WTC11 (cell line): ENCODE measurements at regions not wholly inside any gene's neighbourhood (a gene's known extent, or its start where the extent isn't known, plus 50 kb on each side); places are given as distances from the start of the nearest gene placed in this dataset.

Source experiments
- ATAC-seq: fragments of 200-7000 bp; cut with Tn5 transposase; 2 replicates; pipeline ENCODE4 v1.10.0; 2021; ENCODE audit warnings: mild to moderate bottlenecking, moderate library complexity
- CTCF ChIA-PET: fragments of 300-600 bp; sonication (Branson Sonifier 250); formaldehyde crosslinking; loops from one replicate; lab custom pipeline; 2021; ENCODE audit warnings: antibody characterized with exemption; lab: Charles Lee
- POLR2A ChIA-PET: fragments of 350-600 bp; sonication (Branson Sonifier 250); formaldehyde crosslinking; loops from one replicate; lab custom pipeline; 2021; ENCODE audit warnings: antibody characterized with exemption; lab: Charles Lee
- DNase-seq: peaks from one replicate; pipeline ENCODE4 v3.0.0; 2021; ENCODE audit warnings: low spot score
- H3K27ac Mint-ChIP-seq: 2 replicates; pipeline ENCODE4 v1.8.0; 2021; ENCODE audit warnings: mixed read lengths
- H3K27me3 Mint-ChIP-seq: 2 replicates; pipeline ENCODE4 v1.8.0; 2021; ENCODE audit warnings: low read depth, mild to moderate bottlenecking, moderate library complexity, mixed read lengths
- H3K36me3 Mint-ChIP-seq: 2 replicates; pipeline ENCODE4 v1.8.0; 2021; ENCODE audit warnings: mixed read lengths
- H3K4me1 Mint-ChIP-seq: 2 replicates; pipeline ENCODE4 v1.8.0; 2022; ENCODE audit warnings: mixed read lengths
- H3K4me3 Mint-ChIP-seq: 2 replicates; pipeline ENCODE4 v1.8.0; 2021; ENCODE audit warnings: mild to moderate bottlenecking, moderate library complexity, mixed read lengths
- H3K9me3 Mint-ChIP-seq: 2 replicates; pipeline ENCODE4 v1.8.0; 2021; ENCODE audit warnings: mixed read lengths
- CBFB ChIP-seq: sonication (generic); formaldehyde crosslinking; IDR thresholded peaks from 2 replicates; pipeline ENCODE4 v1.8.1; 2022; ENCODE audit warnings: mild to moderate bottlenecking, low read depth, missing genetic modification reagents
- CREM ChIP-seq: sonication (generic); formaldehyde crosslinking; IDR thresholded peaks from 2 replicates; pipeline ENCODE4 v1.8.1; 2022; ENCODE audit warnings: mild to moderate bottlenecking, missing genetic modification reagents, moderate library complexity
- EMX1 ChIP-seq: fragments of 250-450 bp; sonication (Bioruptor Pico); IDR thresholded peaks from 2 replicates; pipeline ENCODE4 v1.8.0; 2021; ENCODE audit warnings: mild to moderate bottlenecking
- ESRRA ChIP-seq: sonication (generic); formaldehyde crosslinking; IDR thresholded peaks from 2 replicates; pipeline ENCODE4 v1.8.1; 2022; ENCODE audit warnings: mild to moderate bottlenecking, missing genetic modification reagents, borderline replicate concordance
- HMGA2 ChIP-seq: fragments of 250-450 bp; sonication (Bioruptor Pico); IDR thresholded peaks from 2 replicates; pipeline ENCODE4 v1.4.0; 2021; ENCODE audit warnings: mild to moderate bottlenecking, moderate library complexity
- MYBL2 ChIP-seq: sonication (generic); formaldehyde crosslinking; IDR thresholded peaks from 2 replicates; pipeline ENCODE4 v1.8.1; 2023; ENCODE audit warnings: mild to moderate bottlenecking, moderate library complexity, missing genetic modification reagents
- NFE2L1 ChIP-seq: sonication (generic); formaldehyde crosslinking; IDR thresholded peaks from 2 replicates; pipeline ENCODE4 v1.8.1; 2023; ENCODE audit warnings: missing genetic modification reagents
- NFYB ChIP-seq: sonication (generic); formaldehyde crosslinking; conservative IDR thresholded peaks from 2 replicates; pipeline ENCODE4 v1.8.0; 2022; ENCODE audit warnings: low read depth, missing genetic modification reagents
- NR2C2 ChIP-seq: sonication (generic); formaldehyde crosslinking; IDR thresholded peaks from 2 replicates; pipeline ENCODE4 v1.8.0; 2022; ENCODE audit warnings: mild to moderate bottlenecking, missing genetic modification reagents
- OVOL2 ChIP-seq: fragments of 250-450 bp; sonication (Bioruptor Pico); IDR thresholded peaks from 2 replicates; pipeline ENCODE4 v1.9.0; 2021; ENCODE audit warnings: mild to moderate bottlenecking, borderline replicate concordance
- SOX15 ChIP-seq: fragments of 250-450 bp; sonication (Bioruptor Pico); IDR thresholded peaks from 2 replicates; pipeline ENCODE4 v1.9.0; 2021; ENCODE audit warnings: mild to moderate bottlenecking
- TCF7 ChIP-seq: sonication (generic); formaldehyde crosslinking; IDR thresholded peaks from 2 replicates; pipeline ENCODE4 v1.8.0; 2022; ENCODE audit warnings: mild to moderate bottlenecking, low read depth, missing genetic modification reagents, moderate library complexity
- ZNF138 ChIP-seq: sonication (generic); formaldehyde crosslinking; conservative IDR thresholded peaks from 2 replicates; pipeline ENCODE4 v1.8.1; 2022; ENCODE audit warnings: mild to moderate bottlenecking, moderate library complexity, missing genetic modification reagents
- ZNF232 ChIP-seq: sonication (generic); formaldehyde crosslinking; IDR thresholded peaks from 2 replicates; pipeline ENCODE4 v1.8.0; 2022; ENCODE audit warnings: mild to moderate bottlenecking, missing genetic modification reagents
- ZNF423 ChIP-seq: fragments of 250-450 bp; sonication (Bioruptor Pico); IDR thresholded peaks from 2 replicates; pipeline ENCODE4 v2.1.2; 2022; ENCODE audit warnings: mild to moderate bottlenecking, moderate library complexity
- ZNF671 ChIP-seq: fragments of 250-450 bp; sonication (Bioruptor Pico); IDR thresholded peaks from 2 replicates; pipeline ENCODE4 v1.8.0; 2021; ENCODE audit warnings: mild to moderate bottlenecking
- TF ChIP-seq, protein P1 (sequence below): sonication (generic); formaldehyde crosslinking; IDR thresholded peaks from 2 replicates; pipeline ENCODE4 v1.8.0; 2023; ENCODE audit warnings: mild to moderate bottlenecking, missing genetic modification reagents
- TF ChIP-seq, protein P2 (sequence below): sonication (generic); formaldehyde crosslinking; IDR thresholded peaks from 2 replicates; pipeline ENCODE4 v1.8.1; 2023; ENCODE audit warnings: mild to moderate bottlenecking, missing genetic modification reagents
- TF ChIP-seq, protein P3 (sequence below): sonication (generic); formaldehyde crosslinking; conservative IDR thresholded peaks from 2 replicates; pipeline ENCODE4 v1.8.1; 2023; ENCODE audit warnings: mild to moderate bottlenecking, low read depth, missing genetic modification reagents, moderate library complexity
- TF ChIP-seq, protein P4 (sequence below): fragments of 250-450 bp; sonication (Bioruptor Pico); IDR thresholded peaks from 2 replicates; pipeline ENCODE4 v1.8.0; 2021; ENCODE audit warnings: mild to moderate bottlenecking
- TF ChIP-seq, protein P5 (sequence below): sonication (generic); formaldehyde crosslinking; IDR thresholded peaks from 2 replicates; pipeline ENCODE4 v1.8.0; 2022; ENCODE audit warnings: mild to moderate bottlenecking, missing genetic modification reagents

DNA sequence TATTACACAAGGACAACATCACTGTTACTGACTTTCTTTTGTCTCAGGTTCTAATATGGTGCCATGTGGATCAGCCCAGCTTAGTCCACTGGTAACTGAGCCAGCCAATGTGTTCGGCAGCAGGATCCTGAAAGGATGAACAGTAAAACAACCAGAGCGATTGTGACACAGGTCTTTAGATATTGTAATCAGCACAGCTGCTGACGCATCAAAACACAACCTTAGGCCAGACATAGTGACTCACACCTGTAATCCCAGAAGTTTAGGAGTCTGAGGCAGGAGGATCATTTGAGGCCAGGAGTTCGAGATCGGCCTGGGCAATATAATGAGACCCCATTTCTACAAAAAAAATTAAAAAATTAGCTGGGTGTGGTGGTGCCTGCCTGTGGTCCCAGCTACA, 183.4 kb upstream of the CDH20 start (continued):
- TF ChIP-seq, protein P1, sequence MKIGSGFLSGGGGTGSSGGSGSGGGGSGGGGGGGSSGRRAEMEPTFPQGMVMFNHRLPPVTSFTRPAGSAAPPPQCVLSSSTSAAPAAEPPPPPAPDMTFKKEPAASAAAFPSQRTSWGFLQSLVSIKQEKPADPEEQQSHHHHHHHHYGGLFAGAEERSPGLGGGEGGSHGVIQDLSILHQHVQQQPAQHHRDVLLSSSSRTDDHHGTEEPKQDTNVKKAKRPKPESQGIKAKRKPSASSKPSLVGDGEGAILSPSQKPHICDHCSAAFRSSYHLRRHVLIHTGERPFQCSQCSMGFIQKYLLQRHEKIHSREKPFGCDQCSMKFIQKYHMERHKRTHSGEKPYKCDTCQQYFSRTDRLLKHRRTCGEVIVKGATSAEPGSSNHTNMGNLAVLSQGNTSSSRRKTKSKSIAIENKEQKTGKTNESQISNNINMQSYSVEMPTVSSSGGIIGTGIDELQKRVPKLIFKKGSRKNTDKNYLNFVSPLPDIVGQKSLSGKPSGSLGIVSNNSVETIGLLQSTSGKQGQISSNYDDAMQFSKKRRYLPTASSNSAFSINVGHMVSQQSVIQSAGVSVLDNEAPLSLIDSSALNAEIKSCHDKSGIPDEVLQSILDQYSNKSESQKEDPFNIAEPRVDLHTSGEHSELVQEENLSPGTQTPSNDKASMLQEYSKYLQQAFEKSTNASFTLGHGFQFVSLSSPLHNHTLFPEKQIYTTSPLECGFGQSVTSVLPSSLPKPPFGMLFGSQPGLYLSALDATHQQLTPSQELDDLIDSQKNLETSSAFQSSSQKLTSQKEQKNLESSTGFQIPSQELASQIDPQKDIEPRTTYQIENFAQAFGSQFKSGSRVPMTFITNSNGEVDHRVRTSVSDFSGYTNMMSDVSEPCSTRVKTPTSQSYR (CRISPR knock-in tag), result no peak
- TF ChIP-seq HMGA2 (CRISPR knock-in tag), result no peak
- TF ChIP-seq ESRRA (CRISPR knock-in tag), result no peak
- TF ChIP-seq, protein P2, sequence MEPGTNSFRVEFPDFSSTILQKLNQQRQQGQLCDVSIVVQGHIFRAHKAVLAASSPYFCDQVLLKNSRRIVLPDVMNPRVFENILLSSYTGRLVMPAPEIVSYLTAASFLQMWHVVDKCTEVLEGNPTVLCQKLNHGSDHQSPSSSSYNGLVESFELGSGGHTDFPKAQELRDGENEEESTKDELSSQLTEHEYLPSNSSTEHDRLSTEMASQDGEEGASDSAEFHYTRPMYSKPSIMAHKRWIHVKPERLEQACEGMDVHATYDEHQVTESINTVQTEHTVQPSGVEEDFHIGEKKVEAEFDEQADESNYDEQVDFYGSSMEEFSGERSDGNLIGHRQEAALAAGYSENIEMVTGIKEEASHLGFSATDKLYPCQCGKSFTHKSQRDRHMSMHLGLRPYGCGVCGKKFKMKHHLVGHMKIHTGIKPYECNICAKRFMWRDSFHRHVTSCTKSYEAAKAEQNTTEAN, result no peak
- TF ChIP-seq ZNF232 (CRISPR knock-in tag), result no peak
- TF ChIP-seq MYBL2 (CRISPR knock-in tag), result no peak
- no peak for TF ChIP-seq CREM (CRISPR knock-in tag)
- TF ChIP-seq OVOL2, result no peak
- no peak for TF ChIP-seq ZNF423 (CRISPR knock-in tag)
- TF ChIP-seq, all 79 proteins: peak for 0

DNA sequence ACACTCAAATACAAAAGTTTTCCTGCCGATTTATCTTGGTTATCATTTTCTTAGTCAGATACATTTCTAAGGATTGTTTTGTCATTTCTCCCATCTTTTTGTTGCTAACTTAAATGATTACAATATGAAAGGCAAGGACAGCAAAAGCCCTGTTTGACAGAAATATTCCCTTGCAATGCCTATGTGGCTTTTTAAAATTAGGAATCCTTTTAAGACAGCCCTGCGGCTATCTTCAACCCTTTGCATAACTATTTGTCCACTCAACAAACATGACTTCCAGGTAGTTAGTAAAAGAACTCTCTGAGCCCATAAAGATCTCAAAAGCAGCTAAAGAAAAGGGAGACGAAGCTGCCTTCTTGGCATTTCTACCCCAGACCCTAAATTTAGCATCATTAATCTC, 179.7 kb upstream of the CDH20 start:
- Mint-ChIP-seq H3K4me1 (0 out of 2 replicates have a peak, but pooled peaks cover 3% of the 10 kb centered on the region), H3K27me3 (no peaks in the 10 kb centered on the region), H3K9me3 (no peaks in the 10 kb centered on the region), H3K27ac (no peak overlapping the region), H3K36me3 (no peaks in the 10 kb centered on the region), H3K4me3 (no peak overlapping the region)
- ATAC-seq (no peak), DNase-seq (no peak)
- ChIA-PET CTCF (no interaction called here), POLR2A (no interaction called here)
- TF ChIP-seq, protein P3, sequence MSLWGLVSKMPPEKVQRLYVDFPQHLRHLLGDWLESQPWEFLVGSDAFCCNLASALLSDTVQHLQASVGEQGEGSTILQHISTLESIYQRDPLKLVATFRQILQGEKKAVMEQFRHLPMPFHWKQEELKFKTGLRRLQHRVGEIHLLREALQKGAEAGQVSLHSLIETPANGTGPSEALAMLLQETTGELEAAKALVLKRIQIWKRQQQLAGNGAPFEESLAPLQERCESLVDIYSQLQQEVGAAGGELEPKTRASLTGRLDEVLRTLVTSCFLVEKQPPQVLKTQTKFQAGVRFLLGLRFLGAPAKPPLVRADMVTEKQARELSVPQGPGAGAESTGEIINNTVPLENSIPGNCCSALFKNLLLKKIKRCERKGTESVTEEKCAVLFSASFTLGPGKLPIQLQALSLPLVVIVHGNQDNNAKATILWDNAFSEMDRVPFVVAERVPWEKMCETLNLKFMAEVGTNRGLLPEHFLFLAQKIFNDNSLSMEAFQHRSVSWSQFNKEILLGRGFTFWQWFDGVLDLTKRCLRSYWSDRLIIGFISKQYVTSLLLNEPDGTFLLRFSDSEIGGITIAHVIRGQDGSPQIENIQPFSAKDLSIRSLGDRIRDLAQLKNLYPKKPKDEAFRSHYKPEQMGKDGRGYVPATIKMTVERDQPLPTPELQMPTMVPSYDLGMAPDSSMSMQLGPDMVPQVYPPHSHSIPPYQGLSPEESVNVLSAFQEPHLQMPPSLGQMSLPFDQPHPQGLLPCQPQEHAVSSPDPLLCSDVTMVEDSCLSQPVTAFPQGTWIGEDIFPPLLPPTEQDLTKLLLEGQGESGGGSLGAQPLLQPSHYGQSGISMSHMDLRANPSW (CRISPR knock-in tag), result no peak
- TF ChIP-seq NR2C2 (CRISPR knock-in tag) (no peak), NFE2L1 (no peak), CBFB (CRISPR knock-in tag) (no peak), EMX1 (CRISPR knock-in tag) (no peak), SOX15 (CRISPR knock-in tag) (no peak), ZNF671 (CRISPR knock-in tag) (no peak), NFYB (CRISPR knock-in tag) (no peak), TCF7 (CRISPR knock-in tag) (no peak), ZNF138 (CRISPR knock-in tag) (no peak)
- TF ChIP-seq, protein P4, sequence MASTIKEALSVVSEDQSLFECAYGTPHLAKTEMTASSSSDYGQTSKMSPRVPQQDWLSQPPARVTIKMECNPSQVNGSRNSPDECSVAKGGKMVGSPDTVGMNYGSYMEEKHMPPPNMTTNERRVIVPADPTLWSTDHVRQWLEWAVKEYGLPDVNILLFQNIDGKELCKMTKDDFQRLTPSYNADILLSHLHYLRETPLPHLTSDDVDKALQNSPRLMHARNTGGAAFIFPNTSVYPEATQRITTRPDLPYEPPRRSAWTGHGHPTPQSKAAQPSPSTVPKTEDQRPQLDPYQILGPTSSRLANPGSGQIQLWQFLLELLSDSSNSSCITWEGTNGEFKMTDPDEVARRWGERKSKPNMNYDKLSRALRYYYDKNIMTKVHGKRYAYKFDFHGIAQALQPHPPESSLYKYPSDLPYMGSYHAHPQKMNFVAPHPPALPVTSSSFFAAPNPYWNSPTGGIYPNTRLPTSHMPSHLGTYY (CRISPR knock-in tag), result no peak
- TF ChIP-seq, protein P5, sequence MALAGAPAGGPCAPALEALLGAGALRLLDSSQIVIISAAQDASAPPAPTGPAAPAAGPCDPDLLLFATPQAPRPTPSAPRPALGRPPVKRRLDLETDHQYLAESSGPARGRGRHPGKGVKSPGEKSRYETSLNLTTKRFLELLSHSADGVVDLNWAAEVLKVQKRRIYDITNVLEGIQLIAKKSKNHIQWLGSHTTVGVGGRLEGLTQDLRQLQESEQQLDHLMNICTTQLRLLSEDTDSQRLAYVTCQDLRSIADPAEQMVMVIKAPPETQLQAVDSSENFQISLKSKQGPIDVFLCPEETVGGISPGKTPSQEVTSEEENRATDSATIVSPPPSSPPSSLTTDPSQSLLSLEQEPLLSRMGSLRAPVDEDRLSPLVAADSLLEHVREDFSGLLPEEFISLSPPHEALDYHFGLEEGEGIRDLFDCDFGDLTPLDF (CRISPR knock-in tag), result no peak
- TF ChIP-seq, protein P2, result no peak
